Endothelial cell of umbilical vein (primary cell): ENCODE measurements at regions not wholly inside any gene's neighbourhood (a gene's known extent, or its start where the extent isn't known, plus 50 kb on each side); places are given as distances from the start of the nearest gene placed in this dataset.

ENCODE experiments used
- BruUV-seq: library from RNA; stranded (reverse); fragments of 400-500 nt; replicated peaks from 2 replicates; lab custom pipeline; 2021; lab: Mats Ljungman, UMichigan
- CTCF ChIA-PET: fragments of 300-600, 350-600 bp; sonication (Branson Sonifier 250); formaldehyde crosslinking; loops from one replicate; lab custom pipeline; 2021; ENCODE audit warnings: antibody characterized with exemption, inconsistent platforms; lab: Charles Lee
- POLR2A ChIA-PET: fragments of 300-600, 350-600 bp; sonication (Branson Sonifier 250); formaldehyde crosslinking; loops from one replicate; lab custom pipeline; 2021; ENCODE audit warnings: antibody characterized with exemption, inconsistent platforms; lab: Charles Lee
- DNase-seq: peaks from one replicate; pipeline ENCODE4 v3.0.0-alpha.2; 2011; ENCODE audit warnings: low read depth, low spot score
- FAIRE-seq: peaks from 2 replicates; lab custom pipeline; 2011; peaks lifted over from hg19 to GRCh38; lab: Jason Lieb, UNC
- H2AFZ ChIP-seq: 2 replicates; pipeline ENCODE4 v1.6.0; 2012; ENCODE audit warnings: low read depth, low read length, control low read depth, inconsistent platforms
- H3K27ac ChIP-seq: 2 replicates; pipeline ENCODE4 v1.5.1; 2011; ENCODE audit warnings: low read depth, mild to moderate bottlenecking, control low read depth, low read length, moderate library complexity; ENCODE audit not compliant: insufficient read depth
- H3K27me3 ChIP-seq, 2 experiments: 2 replicates each; pipeline versions ENCODE4 v1.6.0 to v1.6.1; 2011; ENCODE audit warnings: low read length in 2 of 2, mixed read lengths in 1 of 2; ENCODE audit not compliant: control insufficient read depth in 2 of 2, insufficient read depth in 2 of 2
- H3K36me3 ChIP-seq, 2 experiments: 2 replicates in 1 of 2; 3 replicates in 1 of 2; pipeline ENCODE4 v1.5.1; 2011; ENCODE audit warnings: low read length in 2 of 2, mild to moderate bottlenecking in 1 of 2, moderate library complexity in 1 of 2; ENCODE audit not compliant: control insufficient read depth in 2 of 2, insufficient read depth in 2 of 2; ENCODE audit errors: extremely low read depth in 1 of 2
- H3K4me1 ChIP-seq: 3 replicates; pipeline ENCODE4 v1.5.1; 2011; ENCODE audit warnings: mild to moderate bottlenecking, low read length; ENCODE audit not compliant: control insufficient read depth, insufficient read depth; ENCODE audit errors: extremely low read depth
- H3K4me2 ChIP-seq: 2 replicates; pipeline ENCODE4 v1.6.1; 2011; ENCODE audit warnings: low read length, control low read depth, mixed read lengths; ENCODE audit not compliant: insufficient read depth
- H3K4me3 ChIP-seq, 3 experiments: fragments of 200-600 bp in 1 of 3; sonication (generic), shearing (Covaris generic) in 1 of 3; replicated peaks in 1 of 3; 2 replicates each; pipeline ENCODE4 v1.5.1; 2011 to 2016; ENCODE audit warnings: control low read depth in 3 of 3, low read length in 3 of 3, mild to moderate bottlenecking in 2 of 3, inconsistent platforms in 1 of 3, low read depth in 1 of 3, moderate library complexity in 1 of 3; ENCODE audit not compliant: insufficient read depth in 1 of 3
- H3K79me2 ChIP-seq: 2 replicates; pipeline ENCODE4 v1.6.0; 2012; ENCODE audit warnings: low read length, inconsistent platforms; ENCODE audit not compliant: control insufficient read depth, insufficient read depth
- H3K9ac ChIP-seq: replicated peaks from 2 replicates; pipeline ENCODE3; 2011; ENCODE audit warnings: low read length, control low read depth; ENCODE audit not compliant: insufficient read depth; ENCODE audit errors: extremely low read depth
- H3K9me1 ChIP-seq: replicated peaks from 3 replicates; pipeline ENCODE4 v1.6.0; 2011; ENCODE audit warnings: mild to moderate bottlenecking, low read length; ENCODE audit not compliant: control insufficient read depth, insufficient read depth; ENCODE audit errors: extremely low read depth
- H3K9me3 ChIP-seq: replicated peaks from 2 replicates; pipeline ENCODE4 v1.5.1; 2012; ENCODE audit warnings: low read length, inconsistent platforms; ENCODE audit not compliant: control insufficient read depth, insufficient read depth
- H4K20me1 ChIP-seq: replicated peaks from 2 replicates; pipeline ENCODE3; 2011; ENCODE audit warnings: mild to moderate bottlenecking, low read length; ENCODE audit not compliant: control insufficient read depth, insufficient read depth; ENCODE audit errors: extremely low read depth
- CTCF ChIP-seq, 2 donors: IDR thresholded peaks; 1 replicate in 1 of 2; 2 replicates in 1 of 2; pipeline ENCODE4 v1.5.1; 2011; ENCODE audit warnings: low read length in 2 of 2, mild to moderate bottlenecking in 2 of 2, moderate library complexity in 2 of 2, control low read depth in 1 of 2, inconsistent platforms in 1 of 2, low read depth in 1 of 2; ENCODE audit not compliant: insufficient read depth in 1 of 2; ENCODE audit errors: extremely low read depth in 1 of 2
- EZH2 ChIP-seq: IDR thresholded peaks from 2 replicates; pipeline ENCODE4 v1.6.1; 2012; ENCODE audit warnings: borderline replicate concordance, low read depth, mild to moderate bottlenecking, moderate library complexity, low read length, inconsistent platforms; ENCODE audit not compliant: severe bottlenecking
- FOS ChIP-seq: IDR thresholded peaks from 2 replicates; pipeline ENCODE4 v1.6.1; 2011; ENCODE audit warnings: mild to moderate bottlenecking, low read length, moderate library complexity, borderline replicate concordance; ENCODE audit not compliant: insufficient read depth
- GATA2 ChIP-seq: IDR thresholded peaks from 2 replicates; pipeline ENCODE4 v1.7.0; 2011; ENCODE audit warnings: low read depth, mild to moderate bottlenecking, moderate library complexity, mixed read lengths, low read length; ENCODE audit not compliant: insufficient read length, insufficient read depth
- JUN ChIP-seq: IDR thresholded peaks from 2 replicates; pipeline ENCODE4 v1.6.1; 2011; ENCODE audit warnings: borderline replicate concordance, low read depth; ENCODE audit not compliant: insufficient read length, insufficient read depth
- MAX ChIP-seq: IDR thresholded peaks from 2 replicates; pipeline ENCODE4 v1.6.1; 2011; ENCODE audit not compliant: insufficient read depth, insufficient read length
- MYC ChIP-seq: IDR thresholded peaks from one replicate; pipeline ENCODE4 v1.6.1; 2011; ENCODE audit warnings: mild to moderate bottlenecking, low read depth, low read length
- POLR2A ChIP-seq: IDR thresholded peaks from 2 replicates; pipeline ENCODE4 v1.6.1; 2012; ENCODE audit warnings: low read depth, mild to moderate bottlenecking, control low read depth, low read length
- POLR2AphosphoS5 ChIP-seq: IDR thresholded peaks from 2 replicates; pipeline ENCODE4 v1.6.1; 2012; ENCODE audit warnings: low read depth, mild to moderate bottlenecking, control low read depth, low read length, moderate library complexity; ENCODE audit not compliant: insufficient read depth
- dilution Hi-C: fragments of 300-500 bp; cut with MboI; formaldehyde crosslinking; loops from one replicate; pipeline ENCODE4 v1.15.0; 2019; ENCODE audit warnings: low sequenced_read_pairs; ENCODE audit not compliant: extremely low pct_ligation_motif_present
- intact Hi-C: fragments of 100-400 bp; cut with micrococcal nuclease; formaldehyde crosslinking; loops from one replicate; pipeline ENCODE4 v1.10.0; 2022

- Histone ChIP-seq H3K36me3 (no peaks in the 10 kb centered on the region), H3K9ac (no peak overlapping the region), H2AFZ (no peak overlapping the region), H3K9me3 (no peaks in the 10 kb centered on the region), H3K79me2 (no peaks in the 10 kb centered on the region), H3K9me1 (no peaks in the 10 kb centered on the region), H3K4me3 (no peak overlapping the region), H3K4me1 (no peaks in the 10 kb centered on the region), H4K20me1 (no peaks in the 10 kb centered on the region), H3K27me3 (peaks cover 3 to 5% of the 10 kb centered on the region in 2 experiments), H3K4me2 (no peak overlapping the region), H3K27ac (no peak overlapping the region)
- dilution Hi-C loops (no loop called here), intact Hi-C loops (no loop called here)
- BruUV-seq: no TSS peak
- DNase-seq (no peak), FAIRE-seq (no peak)
- ChIA-PET POLR2A (no interaction called here), CTCF (interaction anchor here (1.3 kb wide), 1 partner anchor 20 kb away, joined by 3 read pairs; no protein-coding TSS in a partner anchor)
- TF ChIP-seq GATA2 (no peak), JUN (no peak), POLR2A (no peak), MYC (no peak), MAX (no peak), EZH2 (no peak), CTCF (IDR thresholded peaks at IDR 0.05; ENCODE audit: extremely low read depth in 1 of 2, insufficient read depth in 1 of 2, low read depth in 1 of 2, low read length in 2 of 2) (no peak), FOS (no peak), POLR2AphosphoS5 (no peak)
Observed at GRCh38 chr2:41994233-41994637, 53.6 kb upstream of the PKDCC start.
